WTC11 (cell line): ENCODE measurements at regions not wholly inside any gene's neighbourhood (a gene's known extent, or its start where the extent isn't known, plus 50 kb on each side); places are given as distances from the start of the nearest gene placed in this dataset.

ENCODE experiments used
- ATAC-seq: fragments of 200-7000 bp; cut with Tn5 transposase; 2 replicates; pipeline ENCODE4 v1.10.0; 2021; ENCODE audit warnings: mild to moderate bottlenecking, moderate library complexity
- CTCF ChIA-PET: fragments of 300-600 bp; sonication (Branson Sonifier 250); formaldehyde crosslinking; loops from one replicate; lab custom pipeline; 2021; ENCODE audit warnings: antibody characterized with exemption; lab: Charles Lee
- POLR2A ChIA-PET: fragments of 350-600 bp; sonication (Branson Sonifier 250); formaldehyde crosslinking; loops from one replicate; lab custom pipeline; 2021; ENCODE audit warnings: antibody characterized with exemption; lab: Charles Lee
- DNase-seq: peaks from one replicate; pipeline ENCODE4 v3.0.0; 2021; ENCODE audit warnings: low spot score
- H3K27ac Mint-ChIP-seq: 2 replicates; pipeline ENCODE4 v1.8.0; 2021; ENCODE audit warnings: mixed read lengths
- H3K27me3 Mint-ChIP-seq: 2 replicates; pipeline ENCODE4 v1.8.0; 2021; ENCODE audit warnings: low read depth, mild to moderate bottlenecking, moderate library complexity, mixed read lengths
- H3K36me3 Mint-ChIP-seq: 2 replicates; pipeline ENCODE4 v1.8.0; 2021; ENCODE audit warnings: mixed read lengths
- H3K4me1 Mint-ChIP-seq: 2 replicates; pipeline ENCODE4 v1.8.0; 2022; ENCODE audit warnings: mixed read lengths
- H3K4me3 Mint-ChIP-seq: 2 replicates; pipeline ENCODE4 v1.8.0; 2021; ENCODE audit warnings: mild to moderate bottlenecking, moderate library complexity, mixed read lengths
- H3K9me3 Mint-ChIP-seq: 2 replicates; pipeline ENCODE4 v1.8.0; 2021; ENCODE audit warnings: mixed read lengths
- CREB1 ChIP-seq: sonication (generic); formaldehyde crosslinking; IDR thresholded peaks from 2 replicates; pipeline ENCODE4 v1.8.0; 2023; ENCODE audit warnings: mild to moderate bottlenecking, missing genetic modification reagents
- CTCF ChIP-seq: fragments of 200-600 bp; IDR thresholded peaks from 2 replicates; pipeline ENCODE4 v1.8.0; 2022; ENCODE audit warnings: antibody characterized with exemption
- EMX1 ChIP-seq: fragments of 250-450 bp; sonication (Bioruptor Pico); IDR thresholded peaks from 2 replicates; pipeline ENCODE4 v1.8.0; 2021; ENCODE audit warnings: mild to moderate bottlenecking
- FOXJ3 ChIP-seq: sonication (generic); formaldehyde crosslinking; IDR thresholded peaks from 2 replicates; pipeline ENCODE4 v1.9.0; 2021; ENCODE audit warnings: missing genetic modification reagents, mild to moderate bottlenecking, borderline replicate concordance
- FOXP4 ChIP-seq: sonication (generic); formaldehyde crosslinking; IDR thresholded peaks from 2 replicates; pipeline ENCODE4 v1.8.0; 2022; ENCODE audit warnings: mild to moderate bottlenecking, missing genetic modification reagents
- GTF2I ChIP-seq: fragments of 250-450 bp; sonication (Bioruptor Pico); conservative IDR thresholded peaks from 2 replicates; pipeline ENCODE4 v1.4.0; 2021; ENCODE audit warnings: mild to moderate bottlenecking
- HMGA2 ChIP-seq: fragments of 250-450 bp; sonication (Bioruptor Pico); IDR thresholded peaks from 2 replicates; pipeline ENCODE4 v1.4.0; 2021; ENCODE audit warnings: mild to moderate bottlenecking, moderate library complexity
- IRF2 ChIP-seq: sonication (generic); formaldehyde crosslinking; IDR thresholded peaks from 2 replicates; pipeline ENCODE4 v1.8.0; 2022; ENCODE audit warnings: low read depth, missing genetic modification reagents, borderline replicate concordance
- NFE2L1 ChIP-seq: sonication (generic); formaldehyde crosslinking; IDR thresholded peaks from 2 replicates; pipeline ENCODE4 v1.8.1; 2023; ENCODE audit warnings: missing genetic modification reagents
- OVOL2 ChIP-seq: fragments of 250-450 bp; sonication (Bioruptor Pico); IDR thresholded peaks from 2 replicates; pipeline ENCODE4 v1.9.0; 2021; ENCODE audit warnings: mild to moderate bottlenecking, borderline replicate concordance
- PREB ChIP-seq: sonication (generic); formaldehyde crosslinking; IDR thresholded peaks from 2 replicates; pipeline ENCODE4 v1.8.1; 2022; ENCODE audit warnings: mild to moderate bottlenecking, missing genetic modification reagents, moderate library complexity, borderline replicate concordance
- PRRX2 ChIP-seq: fragments of 250-450 bp; sonication (Bioruptor Pico); IDR thresholded peaks from 2 replicates; pipeline ENCODE4 v1.8.0; 2021; ENCODE audit warnings: mild to moderate bottlenecking
- ZNF219 ChIP-seq: sonication (generic); formaldehyde crosslinking; IDR thresholded peaks from 2 replicates; pipeline ENCODE4 v1.8.0; 2023; ENCODE audit warnings: missing genetic modification reagents, mild to moderate bottlenecking, borderline replicate concordance
- ZNF263 ChIP-seq: sonication (generic); formaldehyde crosslinking; IDR thresholded peaks from 2 replicates; pipeline ENCODE4 v1.8.1; 2022; ENCODE audit warnings: low read depth, mild to moderate bottlenecking, moderate library complexity, missing genetic modification reagents
- TF ChIP-seq, protein P1 (sequence below): sonication (generic); formaldehyde crosslinking; IDR thresholded peaks from 2 replicates; pipeline ENCODE4 v1.8.1; 2023; ENCODE audit warnings: mild to moderate bottlenecking, missing genetic modification reagents
- TF ChIP-seq, protein P2 (sequence below): sonication (generic); formaldehyde crosslinking; IDR thresholded peaks from 2 replicates; pipeline ENCODE4 v1.8.1; 2022; ENCODE audit warnings: missing genetic modification reagents, borderline replicate concordance
- TF ChIP-seq, protein P3 (sequence below): sonication (generic); formaldehyde crosslinking; IDR thresholded peaks from 2 replicates; pipeline ENCODE4 v1.8.0; 2022; ENCODE audit warnings: mild to moderate bottlenecking, missing genetic modification reagents
- TF ChIP-seq, protein P4 (sequence below): sonication (generic); formaldehyde crosslinking; IDR thresholded peaks from 2 replicates; pipeline ENCODE4 v1.8.1; 2023; ENCODE audit warnings: mild to moderate bottlenecking, moderate library complexity, missing genetic modification reagents

- TF ChIP-seq, protein P1, sequence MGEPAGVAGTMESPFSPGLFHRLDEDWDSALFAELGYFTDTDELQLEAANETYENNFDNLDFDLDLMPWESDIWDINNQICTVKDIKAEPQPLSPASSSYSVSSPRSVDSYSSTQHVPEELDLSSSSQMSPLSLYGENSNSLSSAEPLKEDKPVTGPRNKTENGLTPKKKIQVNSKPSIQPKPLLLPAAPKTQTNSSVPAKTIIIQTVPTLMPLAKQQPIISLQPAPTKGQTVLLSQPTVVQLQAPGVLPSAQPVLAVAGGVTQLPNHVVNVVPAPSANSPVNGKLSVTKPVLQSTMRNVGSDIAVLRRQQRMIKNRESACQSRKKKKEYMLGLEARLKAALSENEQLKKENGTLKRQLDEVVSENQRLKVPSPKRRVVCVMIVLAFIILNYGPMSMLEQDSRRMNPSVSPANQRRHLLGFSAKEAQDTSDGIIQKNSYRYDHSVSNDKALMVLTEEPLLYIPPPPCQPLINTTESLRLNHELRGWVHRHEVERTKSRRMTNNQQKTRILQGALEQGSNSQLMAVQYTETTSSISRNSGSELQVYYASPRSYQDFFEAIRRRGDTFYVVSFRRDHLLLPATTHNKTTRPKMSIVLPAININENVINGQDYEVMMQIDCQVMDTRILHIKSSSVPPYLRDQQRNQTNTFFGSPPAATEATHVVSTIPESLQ (CRISPR knock-in tag) = no peak
- TF ChIP-seq, protein P2, sequence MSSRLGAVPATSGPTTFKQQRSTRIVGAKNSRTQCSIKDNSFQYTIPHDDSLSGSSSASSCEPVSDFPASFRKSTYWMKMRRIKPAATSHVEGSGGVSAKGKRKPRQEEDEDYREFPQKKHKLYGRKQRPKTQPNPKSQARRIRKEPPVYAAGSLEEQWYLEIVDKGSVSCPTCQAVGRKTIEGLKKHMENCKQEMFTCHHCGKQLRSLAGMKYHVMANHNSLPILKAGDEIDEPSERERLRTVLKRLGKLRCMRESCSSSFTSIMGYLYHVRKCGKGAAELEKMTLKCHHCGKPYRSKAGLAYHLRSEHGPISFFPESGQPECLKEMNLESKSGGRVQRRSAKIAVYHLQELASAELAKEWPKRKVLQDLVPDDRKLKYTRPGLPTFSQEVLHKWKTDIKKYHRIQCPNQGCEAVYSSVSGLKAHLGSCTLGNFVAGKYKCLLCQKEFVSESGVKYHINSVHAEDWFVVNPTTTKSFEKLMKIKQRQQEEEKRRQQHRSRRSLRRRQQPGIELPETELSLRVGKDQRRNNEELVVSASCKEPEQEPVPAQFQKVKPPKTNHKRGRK (CRISPR knock-in tag) = no peak
- no peak for TF ChIP-seq ZNF219
- TF ChIP-seq, protein P3, sequence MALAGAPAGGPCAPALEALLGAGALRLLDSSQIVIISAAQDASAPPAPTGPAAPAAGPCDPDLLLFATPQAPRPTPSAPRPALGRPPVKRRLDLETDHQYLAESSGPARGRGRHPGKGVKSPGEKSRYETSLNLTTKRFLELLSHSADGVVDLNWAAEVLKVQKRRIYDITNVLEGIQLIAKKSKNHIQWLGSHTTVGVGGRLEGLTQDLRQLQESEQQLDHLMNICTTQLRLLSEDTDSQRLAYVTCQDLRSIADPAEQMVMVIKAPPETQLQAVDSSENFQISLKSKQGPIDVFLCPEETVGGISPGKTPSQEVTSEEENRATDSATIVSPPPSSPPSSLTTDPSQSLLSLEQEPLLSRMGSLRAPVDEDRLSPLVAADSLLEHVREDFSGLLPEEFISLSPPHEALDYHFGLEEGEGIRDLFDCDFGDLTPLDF (CRISPR knock-in tag) = no peak
These were observed 67.0 kb upstream of the ZNF648 start (continued) for GRCh38 chr1:182128502-182128901.

- Mint-ChIP-seq H3K4me1 (peaks cover 14% of the 10 kb centered on the region), H3K4me3 (no peak overlapping the region), H3K36me3 (no peaks in the 10 kb centered on the region), H3K27ac (no peak overlapping the region), H3K27me3 (no peaks in the 10 kb centered on the region), H3K9me3 (no peaks in the 10 kb centered on the region)
- ChIA-PET CTCF (no interaction called here), POLR2A (interaction anchor here (0.6 kb wide), 1 partner anchor 15 kb away, joined by 3 read pairs; no protein-coding TSS in a partner anchor)
- ATAC-seq (no peak), DNase-seq (no peak)
- TF ChIP-seq HMGA2 (CRISPR knock-in tag) (no peak), FOXJ3 (CRISPR knock-in tag) (no peak), PRRX2 (CRISPR knock-in tag) (no peak), IRF2 (no peak), FOXP4 (no peak)
- TF ChIP-seq, protein P4, sequence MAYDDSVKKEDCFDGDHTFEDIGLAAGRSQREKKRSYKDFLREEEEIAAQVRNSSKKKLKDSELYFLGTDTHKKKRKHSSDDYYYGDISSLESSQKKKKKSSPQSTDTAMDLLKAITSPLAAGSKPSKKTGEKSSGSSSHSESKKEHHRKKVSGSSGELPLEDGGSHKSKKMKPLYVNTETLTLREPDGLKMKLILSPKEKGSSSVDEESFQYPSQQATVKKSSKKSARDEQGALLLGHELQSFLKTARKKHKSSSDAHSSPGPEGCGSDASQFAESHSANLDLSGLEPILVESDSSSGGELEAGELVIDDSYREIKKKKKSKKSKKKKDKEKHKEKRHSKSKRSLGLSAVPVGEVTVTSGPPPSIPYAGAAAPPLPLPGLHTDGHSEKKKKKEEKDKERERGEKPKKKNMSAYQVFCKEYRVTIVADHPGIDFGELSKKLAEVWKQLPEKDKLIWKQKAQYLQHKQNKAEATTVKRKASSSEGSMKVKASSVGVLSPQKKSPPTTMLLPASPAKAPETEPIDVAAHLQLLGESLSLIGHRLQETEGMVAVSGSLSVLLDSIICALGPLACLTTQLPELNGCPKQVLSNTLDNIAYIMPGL (CRISPR knock-in tag) = no peak
These were observed 66.1 kb upstream of the ZNF648 start for GRCh38 chr1:182127656-182128055.

DNA sequence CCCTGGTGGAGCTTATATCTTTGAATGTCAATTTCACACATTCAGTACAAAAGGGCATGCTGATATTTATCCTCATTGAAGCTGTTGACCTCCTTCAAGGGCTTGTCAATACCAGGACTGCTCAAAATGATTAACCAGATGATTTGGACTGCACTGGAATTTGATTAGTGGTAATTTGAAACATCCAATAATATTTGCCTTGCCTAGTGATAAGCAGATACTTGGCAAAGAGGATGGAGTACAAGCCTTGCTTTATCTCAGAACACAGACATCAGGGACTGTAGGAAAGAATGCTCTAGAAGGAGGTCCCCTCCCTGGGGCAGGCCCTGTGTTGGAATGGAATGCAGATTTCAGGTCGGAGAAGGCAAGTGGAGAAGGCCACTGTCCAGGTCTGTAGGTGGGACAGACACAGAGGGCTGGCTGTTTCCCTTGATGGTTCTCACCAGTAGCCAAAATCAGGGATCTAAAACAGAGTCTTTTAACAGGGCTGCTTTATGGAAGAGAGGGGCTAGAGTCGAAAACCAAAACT is 64.8 kb upstream of the ZNF648 start:
- ChIA-PET POLR2A (no interaction called here), CTCF (interaction anchor here (0.8 kb wide), 1 partner anchor 45 kb away, joined by 3 read pairs; no protein-coding TSS in a partner anchor)
- no peak overlapping the region for H3K4me3 Mint-ChIP-seq
- TF ChIP-seq EMX1 = no peak
- TF ChIP-seq CTCF = no peak
- TF ChIP-seq CREB1 (CRISPR knock-in tag) = no peak
- no peak for TF ChIP-seq NFE2L1
- TF ChIP-seq ZNF263 (CRISPR knock-in tag) = no peak
- TF ChIP-seq GTF2I = no peak
- TF ChIP-seq PREB (CRISPR knock-in tag) = no peak
- no peak for TF ChIP-seq OVOL2
- TF ChIP-seq, protein P2 (CRISPR knock-in tag) = no peak
- H3K27me3 Mint-ChIP-seq = no peaks in the 10 kb centered on the region
- H3K27ac Mint-ChIP-seq = no peak overlapping the region
- DNase-seq (no peak), ATAC-seq (no peak)
- H3K4me1 Mint-ChIP-seq = peaks cover 14% of the 10 kb centered on the region
- H3K9me3 Mint-ChIP-seq = no peaks in the 10 kb centered on the region
- no peaks in the 10 kb centered on the region for H3K36me3 Mint-ChIP-seq
